T-cell (primary cell): ENCODE measurements at regions not wholly inside any gene's neighbourhood (a gene's known extent, or its start where the extent isn't known, plus 50 kb on each side); places are given as distances from the start of the nearest gene placed in this dataset.
A peak's percentile ranks its signal among the peaks of the same experiment; 100 is the strongest.

ENCODE experiments used
- ATAC-seq, 4 experiments: fragments of 200-7000 bp in 3 of 4; fragments of 150-1000 bp in 1 of 4; cut with Tn5 transposase; replicated peaks in 1 of 4; 1 replicate in 3 of 4; 2 replicates in 1 of 4; pipeline ENCODE4 v1.10.0; 2021; ENCODE audit warnings: moderate library complexity in 3 of 4, mild to moderate bottlenecking in 2 of 4, moderate number of reproducible peaks in 1 of 4
- CTCF ChIA-PET, 2 donors: fragments of 300-600 bp; sonication (Branson Sonifier 250); formaldehyde crosslinking; loops; one replicate each; lab custom pipeline; 2022; ENCODE audit warnings: antibody characterized with exemption in 2 of 2; lab: Charles Lee
- POLR2A ChIA-PET, 2 donors: fragments of 300-600 bp; sonication (Branson Sonifier 250); formaldehyde crosslinking; loops; one replicate each; lab custom pipeline; 2022; ENCODE audit warnings: antibody characterized with exemption in 2 of 2; lab: Charles Lee
- DNase-seq, 35 experiments: peaks; one replicate each; pipeline versions ENCODE4 v3.0.0 to v3.0.0-alpha.2; 2013 to 2023
- H3K27ac ChIP-seq: one replicate; pipeline ENCODE4 v1.5.1; 2013; ENCODE audit warnings: low read length
- H3K27me3 ChIP-seq, 2 experiments: replicated peaks in 1 of 2; 1 replicate in 1 of 2; 2 replicates in 1 of 2; pipeline versions ENCODE4 v1.6.1 to v1.7.0; 2013; ENCODE audit warnings: low read length in 1 of 2, mixed read lengths in 1 of 2; ENCODE audit not compliant: control insufficient read depth in 2 of 2, insufficient read depth in 2 of 2; ENCODE audit errors: extremely low read depth in 1 of 2
- H3K36me3 ChIP-seq, 2 donors: 1 replicate in 1 of 2; 2 replicates in 1 of 2; pipeline versions ENCODE4 v1.6.1 to v1.7.0; 2013; ENCODE audit warnings: low read length in 1 of 2; ENCODE audit not compliant: control insufficient read depth in 2 of 2, insufficient read depth in 1 of 2; ENCODE audit errors: extremely low read depth in 1 of 2
- H3K4me1 ChIP-seq, 2 experiments: 1 replicate in 1 of 2; 2 replicates in 1 of 2; pipeline versions ENCODE4 v1.6.1 to v1.7.0; 2013; ENCODE audit warnings: low read length in 2 of 2, mixed read lengths in 1 of 2; ENCODE audit not compliant: insufficient read depth in 2 of 2, control insufficient read depth in 1 of 2; ENCODE audit errors: extremely low read depth in 1 of 2
- H3K4me3 ChIP-seq, 2 donors: 1 replicate in 1 of 2; 2 replicates in 1 of 2; pipeline versions ENCODE4 v1.5.1 to v1.7.0; 2013; ENCODE audit warnings: mild to moderate bottlenecking in 2 of 2, low read length in 1 of 2, moderate library complexity in 1 of 2; ENCODE audit not compliant: control insufficient read depth in 1 of 2; ENCODE audit errors: extremely low read depth in 1 of 2
- H3K9me3 ChIP-seq: 2 replicates; pipeline ENCODE4 v1.7.0; 2013
- H3K27ac Mint-ChIP-seq, 2 donors: one replicate each; pipeline ENCODE4 v1.8.0; 2020 to 2021; ENCODE audit warnings: mild to moderate bottlenecking in 2 of 2, mixed read lengths in 2 of 2
- H3K27me3 Mint-ChIP-seq, 2 donors: one replicate each; pipeline ENCODE4 v1.8.0; 2021 to 2022; ENCODE audit warnings: mixed read lengths in 2 of 2
- H3K36me3 Mint-ChIP-seq: one replicate; pipeline ENCODE4 v1.8.0; 2021; ENCODE audit warnings: mixed read lengths
- H3K4me1 Mint-ChIP-seq, 3 donors: one replicate each; pipeline ENCODE4 v1.8.0; 2020 to 2022; ENCODE audit warnings: mixed read lengths in 3 of 3, mild to moderate bottlenecking in 1 of 3
- H3K4me3 Mint-ChIP-seq, 3 donors: one replicate each; pipeline ENCODE4 v1.8.0; 2020 to 2022; ENCODE audit warnings: mild to moderate bottlenecking in 3 of 3, mixed read lengths in 3 of 3, moderate library complexity in 3 of 3
- H3K9me3 Mint-ChIP-seq, 3 donors: one replicate each; pipeline ENCODE4 v1.8.0; 2020 to 2022; ENCODE audit warnings: mixed read lengths in 3 of 3
- WGBS: methylation state at CpG from one replicate; pipeline ENCODE4 v1.1.5; 2013; ENCODE audit warnings: missing lambda C conversion rate; ENCODE audit not compliant: insufficient coverage; 5-methylcytosine and 5-hydroxymethylcytosine counted together

- Histone ChIP-seq H3K9me3 (no peaks in the 10 kb centered on the region), H3K4me3 (no peak overlapping the region), H3K4me1 (no peaks in the 10 kb centered on the region), H3K27ac (no peak overlapping the region), H3K27me3 (no peaks in the 10 kb centered on the region), H3K36me3 (peaks cover 0 to 3% of the 10 kb centered on the region in 2 donors)
- CTCF ChIA-PET: no interaction called here
- Mint-ChIP-seq H3K4me3 (no peak overlapping the region), H3K36me3 (peaks cover 17% of the 10 kb centered on the region), H3K4me1 (peaks cover 14 to 17% (median 16%) of the 10 kb centered on the region in 3 donors), H3K27me3 (no peaks in the 10 kb centered on the region), H3K9me3 (no peaks in the 10 kb centered on the region), H3K27ac (no peak overlapping the region)
- DNase-seq (no peak), ATAC-seq (no peak)
- no CpG with 5 or more reads among the region's 4 CpGs for WGBS
- POLR2A ChIA-PET: no interaction called here
Measured at GRCh38 chr5:93891491-93892480, 150.4 kb upstream of the POU5F2 start.

GRCh38 chr5:93890657-93891056 lies 149.3 kb upstream of the POU5F2 start:
- no peak overlapping the region for H3K4me3 ChIP-seq
- ChIA-PET CTCF (no interaction called here), POLR2A (no interaction called here)
- no peak for DNase-seq
- ATAC-seq: no peak
- no peaks in the 10 kb centered on the region for H3K4me1 ChIP-seq
- H3K27me3 ChIP-seq: no peaks in the 10 kb centered on the region
- no peak overlapping the region for H3K4me3 Mint-ChIP-seq
- H3K9me3 Mint-ChIP-seq: no peaks in the 10 kb centered on the region
- no peak overlapping the region for H3K27ac Mint-ChIP-seq
- no CpG with 5 or more reads among the region's 4 CpGs for WGBS
- peaks cover 22% of the 10 kb centered on the region for H3K36me3 Mint-ChIP-seq
- H3K9me3 ChIP-seq: no peaks in the 10 kb centered on the region
- H3K27me3 Mint-ChIP-seq: no peaks in the 10 kb centered on the region
- H3K27ac ChIP-seq: no peak overlapping the region
- peaks cover 18 to 27% (median 26%) of the 10 kb centered on the region in 3 donors for H3K4me1 Mint-ChIP-seq
- H3K36me3 ChIP-seq: no peaks in the 10 kb centered on the region

- H3K4me1 ChIP-seq: no peaks in the 10 kb centered on the region
- H3K27ac Mint-ChIP-seq: peak overlapping the region in 1 of 2 donors; percentile 34
- no peaks in the 10 kb centered on the region for H3K27me3 ChIP-seq
- H3K27me3 Mint-ChIP-seq: no peaks in the 10 kb centered on the region
- H3K4me3 Mint-ChIP-seq: no peak overlapping the region
- ATAC-seq (no peak), DNase-seq (no peak)
- no peaks in the 10 kb centered on the region for H3K9me3 ChIP-seq
- peaks cover 13% of the 10 kb centered on the region for H3K36me3 Mint-ChIP-seq
- POLR2A ChIA-PET: interaction anchor here in 1 of 2 donors (0.6 kb wide), 1 partner anchor 75 kb away, joined by 3 read pairs; no protein-coding TSS in a partner anchor
- no peak overlapping the region for H3K27ac ChIP-seq
- no peak overlapping the region for H3K4me3 ChIP-seq
- peaks cover 22 to 29% (median 26%) of the 10 kb centered on the region in 3 donors for H3K4me1 Mint-ChIP-seq
- CTCF ChIA-PET: interaction anchor here in 1 of 2 donors (1.9 kb wide), 1 partner anchor 9 kb away, joined by 4 read pairs; no protein-coding TSS in a partner anchor
- no CpG with 5 or more reads among the region's 1 CpG for WGBS
- no peaks in the 10 kb centered on the region for H3K36me3 ChIP-seq
- no peaks in the 10 kb centered on the region for H3K9me3 Mint-ChIP-seq
Measured at GRCh38 chr5:93887678-93888077, 146.3 kb upstream of the POU5F2 start.

- no peaks in the 10 kb centered on the region for H3K4me1 ChIP-seq
- H3K4me1 Mint-ChIP-seq: peaks cover 22 to 29% (median 26%) of the 10 kb centered on the region in 3 donors
- ChIA-PET CTCF (interaction anchor here (0.9 to 1.9 kb wide), 3 partner anchors 9 to 15 kb away, joined by 3 to 4 read pairs (median 3); no protein-coding TSS in a partner anchor), POLR2A (interaction anchor here in 1 of 2 donors (0.6 kb wide), 1 partner anchor 75 kb away, joined by 3 read pairs; no protein-coding TSS in a partner anchor)
- ATAC-seq: no peak
- no peak overlapping the region for H3K27ac Mint-ChIP-seq
- no peaks in the 10 kb centered on the region for H3K27me3 Mint-ChIP-seq
- no peaks in the 10 kb centered on the region for H3K9me3 ChIP-seq
- H3K36me3 Mint-ChIP-seq: peaks cover 13% of the 10 kb centered on the region
- no peaks in the 10 kb centered on the region for H3K27me3 ChIP-seq
- H3K4me3 ChIP-seq: no peak overlapping the region
- DNase-seq: no peak
- H3K36me3 ChIP-seq: no peaks in the 10 kb centered on the region
- no CpG with 5 or more reads among the region's 1 CpG for whole genome bisulfite sequencing
- peak overlapping the region in 1 of 3 donors; percentile 3 for H3K4me3 Mint-ChIP-seq
- H3K9me3 Mint-ChIP-seq: no peaks in the 10 kb centered on the region
- H3K27ac ChIP-seq: no peak overlapping the region
Measured at GRCh38 chr5:93886917-93887361, 145.5 kb upstream of the POU5F2 start.

GRCh38 chr5:93886098-93886806 lies 144.9 kb upstream of the POU5F2 start:
- Mint-ChIP-seq H3K27me3 (no peaks in the 10 kb centered on the region), H3K36me3 (peaks cover 17% of the 10 kb centered on the region), H3K4me3 (no peak overlapping the region), H3K9me3 (no peaks in the 10 kb centered on the region), H3K4me1 (peaks cover 22 to 29% (median 26%) of the 10 kb centered on the region in 3 donors), H3K27ac (no peak overlapping the region)
- no peaks in the 10 kb centered on the region for H3K27me3 ChIP-seq
- no peak overlapping the region for H3K27ac ChIP-seq
- CTCF ChIA-PET: interaction anchor here (0.5 to 1.0 kb wide), 3 partner anchors 13 to 35 kb away, joined by 3 to 11 read pairs (median 3); no protein-coding TSS in a partner anchor
- POLR2A ChIA-PET: no interaction called here
- 100% methylated on average over 4 of the region's 7 CpGs for WGBS
- no peaks in the 10 kb centered on the region for H3K9me3 ChIP-seq
- no peaks in the 10 kb centered on the region for H3K4me1 ChIP-seq
- no peak overlapping the region for H3K4me3 ChIP-seq
- no peak for ATAC-seq
- DNase-seq: no peak
- no peaks in the 10 kb centered on the region for H3K36me3 ChIP-seq

GRCh38 chr5:93884254-93884653 lies 142.9 kb upstream of the POU5F2 start:
- Histone ChIP-seq H3K27me3 (no peaks in the 10 kb centered on the region), H3K27ac (no peak overlapping the region), H3K4me1 (no peaks in the 10 kb centered on the region), H3K36me3 (no peaks in the 10 kb centered on the region), H3K4me3 (no peak overlapping the region), H3K9me3 (no peaks in the 10 kb centered on the region)
- Mint-ChIP-seq H3K27ac (no peak overlapping the region), H3K27me3 (no peaks in the 10 kb centered on the region), H3K4me1 (peaks cover 22 to 29% (median 23%) of the 10 kb centered on the region in 3 donors), H3K4me3 (no peak overlapping the region), H3K36me3 (peaks cover 25% of the 10 kb centered on the region), H3K9me3 (no peaks in the 10 kb centered on the region)
- DNase-seq: no peak
- POLR2A ChIA-PET: no interaction called here
- no peak for ATAC-seq
- WGBS: no CpG with 5 or more reads among the region's 1 CpG
- CTCF ChIA-PET: no interaction called here
